Adipocyte (in vitro differentiated cells): ENCODE measurements at regions not wholly inside any gene's neighbourhood (a gene's known extent, or its start where the extent isn't known, plus 50 kb on each side); places are given as distances from the start of the nearest gene placed in this dataset.

Source experiments
- DNase-seq: peaks from one replicate; pipeline ENCODE4 v3.0.0-alpha.2; 2015; ENCODE audit warnings: low read depth
- H3K27me3 ChIP-seq: replicated peaks from 2 replicates; pipeline ENCODE4 v1.7.0; 2013; ENCODE audit warnings: mild to moderate bottlenecking, low read length, moderate library complexity; ENCODE audit not compliant: control insufficient read depth, insufficient read depth
- H3K36me3 ChIP-seq: 2 replicates; pipeline ENCODE4 v1.7.0; 2013; ENCODE audit warnings: low read length, mild to moderate bottlenecking, moderate library complexity; ENCODE audit not compliant: control insufficient read depth, insufficient read depth, severe bottlenecking
- H3K4me1 ChIP-seq: 2 replicates; pipeline ENCODE4 v1.7.0; 2013; ENCODE audit warnings: mild to moderate bottlenecking, low read length, moderate library complexity; ENCODE audit not compliant: control insufficient read depth, insufficient read depth
- H3K4me3 ChIP-seq: 2 replicates; pipeline ENCODE4 v1.7.0; 2013; ENCODE audit warnings: mild to moderate bottlenecking, low read length, moderate library complexity
- H3K9ac ChIP-seq: 2 replicates; pipeline ENCODE4 v1.7.0; 2013; ENCODE audit warnings: mild to moderate bottlenecking, low read length, moderate library complexity
- H3K9me3 ChIP-seq: 2 replicates; pipeline ENCODE4 v1.7.0; 2013; ENCODE audit warnings: mild to moderate bottlenecking, low read length, moderate library complexity; ENCODE audit not compliant: control insufficient read depth

DNA sequence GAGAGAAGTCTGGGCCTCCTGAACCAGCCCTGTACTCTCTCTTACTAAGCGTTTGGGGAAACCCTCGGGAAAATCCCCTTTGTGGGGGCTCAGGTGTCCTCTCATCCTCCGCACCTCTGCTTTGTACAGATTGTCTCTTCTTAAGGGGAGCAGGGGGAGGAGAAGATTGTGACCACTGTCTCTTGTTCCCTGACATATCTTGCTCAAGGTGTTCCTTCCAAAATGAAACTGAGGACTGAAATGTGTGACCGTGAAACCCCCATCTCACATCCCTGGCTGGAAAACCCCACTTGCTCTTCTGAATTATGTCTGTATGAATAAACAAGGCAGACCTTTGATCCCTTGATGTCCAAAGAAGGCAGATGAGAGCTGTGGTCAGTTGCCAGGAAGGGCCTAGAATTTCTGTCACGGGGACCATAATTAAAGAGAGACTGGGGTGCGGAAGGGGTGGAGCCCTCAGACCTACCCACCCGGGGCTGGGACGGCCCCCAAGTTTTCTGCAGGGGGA is 369.8 kb downstream of the AACS start:
- no peaks in the 10 kb centered on the region for H3K36me3 ChIP-seq
- H3K27me3 ChIP-seq = no peaks in the 10 kb centered on the region
- no peaks in the 10 kb centered on the region for H3K9me3 ChIP-seq
- H3K9ac ChIP-seq = no peak overlapping the region
- H3K4me3 ChIP-seq = no peak overlapping the region
- H3K4me1 ChIP-seq = no peaks in the 10 kb centered on the region
- DNase-seq = no peak

DNA sequence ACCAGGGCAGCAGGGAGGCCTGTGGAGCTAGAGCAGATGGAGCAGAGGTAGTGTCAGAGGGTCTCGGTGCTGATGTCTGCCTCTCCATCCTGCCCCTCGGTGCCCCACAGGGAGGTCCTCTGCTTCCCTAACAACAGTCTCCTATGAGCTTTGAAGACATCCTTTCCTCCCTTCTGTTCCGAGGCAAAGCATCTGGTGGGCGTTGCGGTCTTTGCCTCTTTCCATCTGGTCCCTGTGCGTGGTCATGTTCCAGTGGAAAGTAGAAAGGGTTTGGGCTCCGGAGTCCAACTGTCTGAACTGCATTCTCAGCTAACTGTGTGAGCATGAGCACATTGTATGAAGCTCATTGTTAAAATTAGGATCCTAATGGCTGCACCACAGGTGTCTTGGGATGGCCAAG is 370.6 kb downstream of the AACS start:
- Histone ChIP-seq H3K4me3 (no peak overlapping the region), H3K9ac (no peak overlapping the region), H3K27me3 (no peaks in the 10 kb centered on the region), H3K9me3 (no peaks in the 10 kb centered on the region), H3K4me1 (no peaks in the 10 kb centered on the region), H3K36me3 (no peaks in the 10 kb centered on the region)
- no peak for DNase-seq

DNA sequence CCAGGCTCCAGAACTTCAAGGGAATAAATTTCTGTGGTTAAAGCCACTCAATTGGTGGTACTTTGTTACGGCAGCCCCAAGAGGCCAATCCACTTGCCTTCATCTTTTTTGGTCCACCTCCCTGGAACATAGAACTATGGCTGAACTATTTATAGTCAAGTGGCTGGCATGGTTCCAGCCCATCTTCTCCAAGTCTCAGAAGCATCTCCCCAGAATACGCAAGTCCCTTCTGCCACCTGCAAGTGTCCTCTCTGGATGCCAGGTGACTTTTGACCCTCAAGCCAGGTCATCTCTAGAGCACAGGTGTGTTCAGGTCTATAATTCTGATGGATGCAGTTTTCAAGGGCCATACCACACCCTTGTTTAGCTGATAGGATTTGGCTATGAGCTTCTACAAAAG is 371.5 kb downstream of the AACS start:
- H3K9me3 ChIP-seq = no peaks in the 10 kb centered on the region
- H3K9ac ChIP-seq = no peak overlapping the region
- H3K4me3 ChIP-seq = no peak overlapping the region
- no peaks in the 10 kb centered on the region for H3K36me3 ChIP-seq
- no peaks in the 10 kb centered on the region for H3K27me3 ChIP-seq
- no peak for DNase-seq
- no peaks in the 10 kb centered on the region for H3K4me1 ChIP-seq

DNA sequence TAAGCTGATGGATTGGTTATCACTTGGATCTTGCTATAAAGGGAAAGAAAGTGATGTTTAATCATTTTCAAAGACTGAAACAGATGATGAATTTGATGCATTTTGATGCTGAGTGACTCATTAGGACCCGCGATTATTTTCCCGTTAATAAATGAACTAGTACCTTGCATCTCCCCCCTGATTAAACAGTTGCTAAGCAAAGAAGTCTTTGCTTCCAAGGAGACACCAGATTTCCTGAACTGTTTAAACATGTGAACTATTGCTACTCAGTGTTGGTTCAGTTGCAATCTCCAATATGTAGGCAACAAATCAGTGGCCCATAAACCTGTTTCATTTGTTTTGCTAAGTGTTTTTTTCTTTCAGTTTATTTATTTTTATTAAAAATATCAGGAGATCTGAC is 375.2 kb downstream of the AACS start:
- no peak for DNase-seq
- Histone ChIP-seq H3K9ac (no peak overlapping the region), H3K9me3 (peaks cover 4% of the 10 kb centered on the region), H3K4me3 (no peak overlapping the region), H3K4me1 (no peaks in the 10 kb centered on the region), H3K36me3 (no peaks in the 10 kb centered on the region), H3K27me3 (no peaks in the 10 kb centered on the region)

DNA sequence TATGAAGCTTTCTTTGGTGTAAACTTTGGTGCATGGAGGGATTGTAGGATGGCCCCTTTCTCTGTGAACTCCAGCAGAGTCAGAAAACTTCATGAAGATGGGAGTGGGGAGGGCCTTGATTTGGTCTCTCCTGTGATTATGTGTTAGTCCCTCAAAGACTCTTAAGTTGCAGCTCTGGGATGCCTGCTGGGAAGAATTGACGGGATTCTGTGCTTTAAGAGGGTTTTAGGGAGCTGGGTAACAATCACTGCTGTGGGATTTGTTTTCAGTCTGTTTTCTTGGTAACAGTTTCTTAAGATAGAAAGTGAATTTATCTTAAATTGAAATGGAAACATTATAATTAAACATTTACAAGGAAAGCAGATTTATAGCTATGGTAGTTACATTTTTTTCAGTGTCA is 378.1 kb downstream of the AACS start:
- Histone ChIP-seq H3K4me3 (no peak overlapping the region), H3K9ac (no peak overlapping the region), H3K36me3 (no peaks in the 10 kb centered on the region), H3K4me1 (no peaks in the 10 kb centered on the region), H3K27me3 (no peaks in the 10 kb centered on the region), H3K9me3 (peaks cover 4% of the 10 kb centered on the region)
- no peak for DNase-seq

DNA sequence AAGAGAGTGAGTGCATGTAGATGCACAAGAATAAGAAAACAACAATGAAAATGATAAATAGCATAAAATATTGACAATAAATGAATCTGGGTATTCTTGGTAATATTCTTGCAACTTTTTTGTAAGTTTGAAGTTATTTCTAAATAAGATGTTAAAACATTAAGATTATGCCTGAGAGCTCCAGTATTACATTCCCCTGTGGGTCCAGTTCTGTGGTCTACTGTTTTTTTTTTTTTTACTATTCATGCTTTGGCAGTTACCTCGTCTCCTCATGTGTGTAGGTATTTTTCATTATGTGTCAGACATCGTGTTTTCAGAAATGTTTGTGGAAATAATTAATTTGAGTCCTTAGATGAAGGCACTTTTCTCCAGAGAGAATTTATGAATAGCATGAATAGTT is 386.2 kb downstream of the AACS start:
- H3K9ac ChIP-seq = no peak overlapping the region
- no peak for DNase-seq
- H3K27me3 ChIP-seq = no peaks in the 10 kb centered on the region
- no peaks in the 10 kb centered on the region for H3K4me1 ChIP-seq
- H3K36me3 ChIP-seq = no peaks in the 10 kb centered on the region
- H3K9me3 ChIP-seq = peaks cover 18% of the 10 kb centered on the region
- H3K4me3 ChIP-seq = no peak overlapping the region

DNA sequence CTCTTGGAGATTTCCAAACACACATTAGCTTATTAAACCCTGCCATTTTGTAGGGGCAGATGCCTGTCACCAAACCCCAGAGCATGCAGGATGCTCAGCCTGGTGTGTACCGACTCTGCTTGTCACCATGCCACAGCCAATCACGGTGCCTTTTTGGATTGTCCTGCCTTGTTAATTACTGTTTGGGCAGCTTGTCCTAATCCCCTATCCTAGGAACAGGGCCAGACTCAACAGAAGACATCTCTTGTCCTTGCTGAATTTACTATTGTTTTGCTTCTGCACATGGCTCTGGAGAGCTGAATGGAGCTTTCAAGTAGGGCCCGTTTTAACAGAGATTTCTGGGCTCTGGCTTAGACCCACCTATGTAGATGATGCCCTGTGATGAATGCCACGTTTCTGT is 388.5 kb downstream of the AACS start:
- Histone ChIP-seq H3K9me3 (peaks cover 18% of the 10 kb centered on the region), H3K4me1 (no peaks in the 10 kb centered on the region), H3K27me3 (no peaks in the 10 kb centered on the region), H3K36me3 (no peaks in the 10 kb centered on the region), H3K4me3 (no peak overlapping the region), H3K9ac (no peak overlapping the region)
- no peak for DNase-seq

DNA sequence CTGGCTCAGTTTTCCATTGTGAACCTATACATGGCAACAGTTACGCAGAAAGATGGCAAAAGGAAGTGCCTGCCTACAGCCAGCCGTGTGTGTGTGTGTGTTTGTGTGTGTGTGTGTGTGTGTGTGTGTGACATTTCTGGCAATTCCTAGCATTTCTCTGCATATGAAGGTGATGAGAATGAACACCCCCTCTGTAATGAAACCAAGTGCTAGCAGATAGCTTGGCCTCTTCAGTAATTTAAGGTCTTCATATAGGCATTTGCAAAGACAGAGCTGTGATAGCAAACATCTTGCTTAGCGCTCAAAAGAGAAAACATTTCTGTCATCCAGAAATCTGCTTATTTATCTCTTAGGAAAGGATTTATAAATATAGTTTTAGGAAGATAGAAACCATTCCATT is 389.1 kb downstream of the AACS start:
- Histone ChIP-seq H3K27me3 (no peaks in the 10 kb centered on the region), H3K9me3 (peaks cover 18% of the 10 kb centered on the region), H3K4me1 (no peaks in the 10 kb centered on the region), H3K36me3 (no peaks in the 10 kb centered on the region), H3K9ac (no peak overlapping the region), H3K4me3 (no peak overlapping the region)
- DNase-seq = no peak

DNA sequence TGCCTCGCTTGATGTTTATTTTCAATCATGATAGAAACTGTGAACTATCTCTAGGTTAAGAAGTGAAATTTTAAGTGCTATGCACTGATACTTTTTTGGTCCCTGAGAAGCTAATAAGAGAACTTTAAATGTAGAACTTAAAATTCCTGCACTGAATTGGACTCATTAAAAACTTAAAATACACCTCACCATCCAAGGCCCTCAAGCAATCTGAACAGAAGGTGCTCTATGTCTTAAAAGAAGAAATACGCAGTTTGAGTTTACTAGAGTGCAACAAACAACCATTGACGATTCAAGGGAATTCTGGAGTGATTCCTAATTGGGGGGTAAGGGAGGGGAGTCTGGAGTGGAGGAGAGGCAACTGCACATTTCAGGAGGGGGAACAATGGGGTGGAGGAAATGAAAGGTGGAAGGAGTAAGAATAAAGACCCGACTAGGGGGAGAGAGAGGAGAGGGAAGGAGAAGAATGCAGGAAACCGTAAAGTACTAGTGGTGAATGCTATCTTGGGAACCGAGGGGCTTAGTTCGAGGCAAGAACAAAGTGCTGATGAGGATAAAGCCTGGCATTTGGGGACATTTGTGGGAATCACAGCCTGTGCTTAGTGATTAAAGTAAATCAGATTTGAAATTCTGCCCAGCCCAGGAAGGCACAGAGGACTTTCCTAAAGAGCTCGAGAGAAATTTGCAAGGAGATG is 389.7 kb downstream of the AACS start:
- DNase-seq = no peak
- Histone ChIP-seq H3K4me1 (no peaks in the 10 kb centered on the region), H3K4me3 (no peak overlapping the region), H3K36me3 (no peaks in the 10 kb centered on the region), H3K9me3 (peaks cover 21% of the 10 kb centered on the region), H3K27me3 (no peaks in the 10 kb centered on the region), H3K9ac (no peak overlapping the region)

DNA sequence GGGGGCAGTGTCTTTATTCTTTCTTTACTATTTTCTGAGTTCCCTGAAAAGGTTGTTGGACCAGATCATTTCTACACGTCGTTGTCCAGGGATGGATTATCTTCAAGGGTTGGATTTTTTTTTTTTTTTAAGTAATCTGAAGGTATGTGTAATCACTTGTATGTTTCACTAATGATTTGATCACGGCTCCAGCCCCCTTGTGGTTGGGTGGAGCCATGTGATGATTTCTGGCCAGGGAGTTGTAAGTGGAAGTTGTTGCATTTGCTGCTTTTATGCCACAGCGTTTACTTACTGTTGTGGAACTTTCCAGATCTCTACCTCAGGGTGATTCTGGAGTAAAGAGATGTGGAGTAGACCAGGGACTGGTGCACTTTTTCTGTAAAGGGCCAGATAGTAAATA is 390.3 kb downstream of the AACS start:
- Histone ChIP-seq H3K9ac (no peak overlapping the region), H3K4me3 (no peak overlapping the region), H3K36me3 (no peaks in the 10 kb centered on the region), H3K4me1 (no peaks in the 10 kb centered on the region), H3K9me3 (peaks cover 21% of the 10 kb centered on the region), H3K27me3 (no peaks in the 10 kb centered on the region)
- DNase-seq = no peak

DNA sequence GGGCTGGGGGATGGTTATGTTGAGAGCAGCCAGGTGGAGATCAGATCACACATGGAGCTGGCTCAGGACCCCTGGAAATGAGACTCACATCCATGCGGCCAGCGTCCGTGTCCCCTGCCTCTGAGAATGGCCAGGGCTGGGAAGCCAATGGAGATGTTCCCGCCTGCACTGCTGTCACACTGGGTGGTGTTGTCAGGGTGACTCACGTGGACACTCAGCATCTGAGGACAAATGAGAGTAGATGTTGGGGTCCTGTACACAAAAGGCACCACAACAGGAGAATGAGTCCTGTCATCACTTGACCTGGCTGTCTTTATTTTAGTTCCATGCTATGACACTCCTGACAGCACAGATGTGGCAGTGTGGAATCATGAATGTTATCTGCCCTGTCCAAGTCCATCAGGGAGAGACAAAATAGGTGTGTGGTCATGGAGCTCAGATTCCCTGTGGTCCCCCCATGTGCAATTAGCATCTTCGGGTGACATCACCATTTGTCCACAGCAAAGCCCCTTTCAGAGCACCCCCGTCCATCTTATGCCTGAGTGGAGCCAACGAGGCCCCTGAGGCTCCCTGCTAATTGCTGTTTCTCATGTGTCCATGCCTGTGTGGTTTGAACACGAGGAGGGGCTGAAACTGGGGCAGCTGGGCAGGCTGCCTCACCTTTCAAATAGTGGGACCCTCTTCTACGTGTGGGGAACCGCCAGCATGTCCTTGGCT is 393.5 kb downstream of the AACS start:
- no peak for DNase-seq
- H3K4me3 ChIP-seq = no peak overlapping the region
- H3K9me3 ChIP-seq = peaks cover 3% of the 10 kb centered on the region
- no peak overlapping the region for H3K9ac ChIP-seq
- H3K27me3 ChIP-seq = no peaks in the 10 kb centered on the region
- no peaks in the 10 kb centered on the region for H3K4me1 ChIP-seq
- no peaks in the 10 kb centered on the region for H3K36me3 ChIP-seq
